PC-3 (cell line): ENCODE measurements at regions not wholly inside any gene's neighbourhood (a gene's known extent, or its start where the extent isn't known, plus 50 kb on each side); places are given as distances from the start of the nearest gene placed in this dataset.

Experiments used
- ATAC-seq: fragments of 200-7000 bp; cut with Tn5 transposase; 2 replicates; pipeline ENCODE4 v1.9.1; 2020; ENCODE audit warnings: mild to moderate bottlenecking, moderate library complexity
- BruUV-seq: library from RNA; stranded (reverse); fragments of 400-500 nt; replicated peaks from 2 replicates; lab custom pipeline; 2021; lab: Mats Ljungman, UMichigan
- CTCF ChIA-PET: fragments of 300-600 bp; sonication (Branson Sonifier 250); formaldehyde crosslinking; loops from one replicate; lab custom pipeline; 2022; ENCODE audit warnings: antibody characterized with exemption; lab: Charles Lee
- POLR2A ChIA-PET: fragments of 300-600 bp; sonication (Branson Sonifier 250); formaldehyde crosslinking; loops from one replicate; lab custom pipeline; 2022; ENCODE audit warnings: antibody characterized with exemption; ENCODE audit not compliant: unreplicated experiment; lab: Charles Lee
- DNase-seq: peaks from one replicate; pipeline ENCODE4 v3.0.0-alpha.2; 2015
- H2AFZ ChIP-seq: fragments of 300-600 bp; sonication (generic); 2 replicates; pipeline ENCODE4 v1.6.0; 2016; ENCODE audit warnings: antibody characterized with exemption, low read length
- H3F3A ChIP-seq: fragments of 300-600 bp; sonication (generic); one replicate; pipeline ENCODE4 v1.6.0; 2017; ENCODE audit warnings: antibody characterized with exemption, low read length, control low read depth, mild to moderate bottlenecking; ENCODE audit not compliant: unreplicated experiment
- H3K27ac ChIP-seq: fragments of 300-600 bp; sonication (generic); 2 replicates; pipeline ENCODE4 v1.5.1; 2016; ENCODE audit warnings: mild to moderate bottlenecking, low read length
- H3K27me3 ChIP-seq: fragments of 300-600 bp; sonication (generic); 2 replicates; pipeline ENCODE4 v1.6.1; 2016; ENCODE audit warnings: low read length, mixed read lengths
- H3K36me3 ChIP-seq: fragments of 300-600 bp; sonication (generic); 2 replicates; pipeline ENCODE4 v1.6.1; 2016; ENCODE audit warnings: low read depth, mixed run types, low read length, mixed read lengths
- H3K4me1 ChIP-seq: fragments of 300-600 bp; sonication (generic); 2 replicates; pipeline ENCODE4 v1.5.1; 2016; ENCODE audit warnings: low read length; ENCODE audit not compliant: insufficient read depth
- H3K4me2 ChIP-seq: fragments of 300-600 bp; sonication (generic); 2 replicates; pipeline ENCODE4 v1.6.0; 2016; ENCODE audit warnings: low read length
- H3K4me3 ChIP-seq: fragments of 300-600 bp; sonication (generic); 2 replicates; pipeline ENCODE4 v1.5.1; 2016; ENCODE audit warnings: mild to moderate bottlenecking, low read length, mixed read lengths
- H3K79me2 ChIP-seq: fragments of 300-600 bp; sonication (generic); 2 replicates; pipeline ENCODE4 v1.6.1; 2017; ENCODE audit warnings: low read length, mixed read lengths
- H3K9ac ChIP-seq: fragments of 300-600 bp; sonication (generic); 2 replicates; pipeline ENCODE4 v1.6.0; 2016; ENCODE audit warnings: mild to moderate bottlenecking, low read length
- H3K9me2 ChIP-seq: fragments of 300-600 bp; sonication (generic); replicated peaks from 2 replicates; pipeline ENCODE4 v1.6.1; 2016; ENCODE audit warnings: mixed run types, low read length, mixed read lengths
- H3K9me3 ChIP-seq: fragments of 300-600 bp; sonication (generic); 2 replicates; pipeline ENCODE4 v1.6.1; 2016; ENCODE audit warnings: low read length, mixed read lengths
- H4K20me1 ChIP-seq: fragments of 300-600 bp; sonication (generic); 2 replicates; pipeline ENCODE4 v1.6.1; 2016; ENCODE audit warnings: low read length, mixed read lengths
- CTCF ChIP-seq: fragments of 300-600 bp; sonication (generic); conservative IDR thresholded peaks from 2 replicates; pipeline ENCODE4 v1.5.1; 2017; ENCODE audit warnings: antibody characterized with exemption, low read depth, mild to moderate bottlenecking, low read length
- EZH2 ChIP-seq: fragments of 300-600 bp; sonication (generic); IDR thresholded peaks from one replicate; pipeline ENCODE4 v1.6.1; 2017; ENCODE audit warnings: antibody characterized with exemption, mild to moderate bottlenecking, low read length; ENCODE audit not compliant: unreplicated experiment
- EZH2phosphoT487 ChIP-seq: fragments of 300-600 bp; sonication (generic); IDR thresholded peaks from 2 replicates; pipeline ENCODE4 v1.6.1; 2018; ENCODE audit warnings: mild to moderate bottlenecking, antibody characterized with exemption, low read length, borderline replicate concordance
- intact Hi-C: fragments of 100-400 bp; cut with micrococcal nuclease; formaldehyde crosslinking; loops from 2 replicates; pipeline ENCODE4 v1.9.0; 2023

GRCh38 chr7:96831446-96831845 lies 121.8 kb upstream of the SEM1 start:
- H3K4me3 ChIP-seq = no peak overlapping the region
- CTCF ChIA-PET = no interaction called here
- peaks cover 11% of the 10 kb centered on the region for H3K4me1 ChIP-seq
- H3K36me3 ChIP-seq = no peaks in the 10 kb centered on the region
- DNase-seq = no peak
- POLR2A ChIA-PET = no interaction called here
- H3K27me3 ChIP-seq = no peaks in the 10 kb centered on the region
- intact Hi-C loops = no loop called here
- no peaks in the 10 kb centered on the region for H3K9me2 ChIP-seq
- BruUV-seq = no TSS peak
- H2AFZ ChIP-seq = no peak overlapping the region
- H3K9me3 ChIP-seq = no peaks in the 10 kb centered on the region
- TF ChIP-seq EZH2phosphoT487 = no peak
- no peak for TF ChIP-seq CTCF
- TF ChIP-seq EZH2 = no peak
- H3K27ac ChIP-seq = no peak overlapping the region
- no peaks in the 10 kb centered on the region for H3K79me2 ChIP-seq
- no peaks in the 10 kb centered on the region for H4K20me1 ChIP-seq
- H3F3A ChIP-seq = no peaks in the 10 kb centered on the region
- H3K4me2 ChIP-seq = no peak overlapping the region
- ATAC-seq = no peak
- H3K9ac ChIP-seq = no peak overlapping the region

- CTCF ChIA-PET = no interaction called here
These were observed 122.5 kb upstream of the SEM1 start for GRCh38 chr7:96832092-96832662.

More at GRCh38 chr7:96832092-96832662, 122.5 kb upstream of the SEM1 start:
- Histone ChIP-seq H3K27me3 (no peaks in the 10 kb centered on the region), H3K27ac (no peak overlapping the region), H3K4me2 (no peak overlapping the region), H3K79me2 (no peaks in the 10 kb centered on the region), H3F3A (no peaks in the 10 kb centered on the region), H3K4me1 (peaks cover 11% of the 10 kb centered on the region), H3K4me3 (no peak overlapping the region), H2AFZ (no peak overlapping the region), H4K20me1 (no peaks in the 10 kb centered on the region), H3K36me3 (no peaks in the 10 kb centered on the region), H3K9me3 (no peaks in the 10 kb centered on the region), H3K9ac (no peak overlapping the region), H3K9me2 (no peaks in the 10 kb centered on the region)
- DNase-seq (no peak), ATAC-seq (no peak)
- POLR2A ChIA-PET = no interaction called here
- intact Hi-C loops = no loop called here
- no TSS peak for BruUV-seq
- TF ChIP-seq CTCF = no peak
- TF ChIP-seq EZH2 = no peak
- no peak for TF ChIP-seq EZH2phosphoT487
